HepG2 (cell line): ENCODE measurements at regions not wholly inside any gene's neighbourhood (a gene's known extent, or its start where the extent isn't known, plus 50 kb on each side); places are given as distances from the start of the nearest gene placed in this dataset.

Experiments used
- ATAC-seq: fragments of 200-7000 bp; cut with Tn5 transposase; 3 replicates; pipeline ENCODE4 v1.9.1; 2020; ENCODE audit warnings: mild to moderate bottlenecking, moderate library complexity
- BruUV-seq: library from RNA; stranded (reverse); fragments of 400-500 nt; replicated peaks from 2 replicates; lab custom pipeline; 2021; lab: Mats Ljungman, UMichigan
- CTCF ChIA-PET: fragments of 300-600 bp; formaldehyde crosslinking; extraction: SDS; loops from one replicate; lab custom pipeline; 2021; ENCODE audit warnings: low total read pairs, inconsistent platforms, low intra/inter-chr PET ratio; lab: Yijun Ruan, JAX
- POLR2A ChIA-PET: fragments of 350-600 bp; sonication (Branson Sonifier 250); formaldehyde crosslinking; loops from one replicate; lab custom pipeline; 2020; ENCODE audit warnings: antibody characterized with exemption, inconsistent platforms; lab: Yijun Ruan, JAX
- DNase-seq: peaks from one replicate; pipeline ENCODE4 v3.0.0-alpha.2; 2015; ENCODE audit warnings: low spot score
- FAIRE-seq: peaks from 3 replicates; lab custom pipeline; 2011; peaks lifted over from hg19 to GRCh38; lab: Jason Lieb, UNC
- H2AFZ ChIP-seq: one replicate; pipeline ENCODE4 v1.6.1; 2011; ENCODE audit warnings: low read length, inconsistent platforms
- H3K27ac ChIP-seq: fragments of 300-600 bp; 3 replicates; pipeline ENCODE4 v1.8.0; 2011; ENCODE audit warnings: mixed run types, mild to moderate bottlenecking, mixed read lengths, low read length, inconsistent platforms; ENCODE audit not compliant: insufficient read depth; ENCODE audit errors: extremely low read length
- H3K27me3 ChIP-seq, 2 experiments: fragments of 200-600 bp in 1 of 2; 2 replicates in 1 of 2; 3 replicates in 1 of 2; pipeline versions ENCODE4 v1.6.0 to v1.8.0; 2011; ENCODE audit warnings: low read length in 2 of 2, mild to moderate bottlenecking in 2 of 2, moderate library complexity in 2 of 2, inconsistent platforms in 1 of 2; ENCODE audit not compliant: insufficient read depth in 2 of 2, control insufficient read depth in 1 of 2
- H3K36me3 ChIP-seq, 2 experiments: fragments of 200-600 bp in 1 of 2; replicated peaks in 1 of 2; 2 replicates in 1 of 2; 3 replicates in 1 of 2; pipeline versions ENCODE4 v1.5.1 to v1.8.0; 2011; ENCODE audit warnings: low read length in 2 of 2, inconsistent platforms in 1 of 2; ENCODE audit not compliant: insufficient read depth in 2 of 2, control insufficient read depth in 1 of 2
- H3K4me1 ChIP-seq: 2 replicates; pipeline ENCODE4 v1.5.1; 2012; ENCODE audit warnings: low read length, inconsistent platforms; ENCODE audit not compliant: insufficient read depth
- H3K4me2 ChIP-seq: 2 replicates; pipeline ENCODE4 v1.6.0; 2011; ENCODE audit warnings: low read depth, low read length, inconsistent platforms
- H3K4me3 ChIP-seq, 3 experiments: fragments of 200-600 bp in 1 of 3; sonication (generic), shearing (Covaris generic) in 1 of 3; replicated peaks in 1 of 3; 2 replicates each; pipeline ENCODE4 v1.5.1; 2011 to 2016; ENCODE audit warnings: low read length in 3 of 3, inconsistent platforms in 2 of 3, low read depth in 2 of 3, mild to moderate bottlenecking in 2 of 3, control low read depth in 1 of 3, mixed read lengths in 1 of 3; ENCODE audit not compliant: insufficient read depth in 1 of 3
- H3K79me2 ChIP-seq: one replicate; pipeline ENCODE4 v1.6.1; 2011; ENCODE audit warnings: low read length, inconsistent platforms; ENCODE audit not compliant: insufficient read depth
- H3K9ac ChIP-seq: 2 replicates; pipeline ENCODE4 v1.6.0; 2011; ENCODE audit warnings: mild to moderate bottlenecking, low read depth, low read length, inconsistent platforms; ENCODE audit not compliant: insufficient read depth
- H3K9me3 ChIP-seq: 2 replicates; pipeline ENCODE4 v1.5.1; 2012; ENCODE audit warnings: mild to moderate bottlenecking, low read length
- H4K20me1 ChIP-seq: 2 replicates; pipeline ENCODE4 v1.6.0; 2011; ENCODE audit warnings: inconsistent platforms, mild to moderate bottlenecking, low read length, moderate library complexity; ENCODE audit not compliant: insufficient read depth
- IKZF1 ChIP-seq: fragments of 450-650 bp; IDR thresholded peaks from 2 replicates; pipeline ENCODE4 v1.7.1; 2016
- KLF15 ChIP-seq: sonication (generic); formaldehyde crosslinking; IDR thresholded peaks from 2 replicates; pipeline ENCODE4 v1.8.1; 2023; ENCODE audit warnings: borderline replicate concordance, mild to moderate bottlenecking, inconsistent platforms, missing genetic modification reagents, mixed read lengths
- MED8 ChIP-seq: sonication (generic); formaldehyde crosslinking; IDR thresholded peaks from 2 replicates; pipeline ENCODE4 v1.8.1; 2023; ENCODE audit warnings: mild to moderate bottlenecking, missing genetic modification reagents; ENCODE audit not compliant: insufficient replicate concordance
- NKX3-1 ChIP-seq: sonication (generic); formaldehyde crosslinking; IDR thresholded peaks from 2 replicates; pipeline ENCODE4 v1.5.0; 2020; ENCODE audit warnings: missing genetic modification reagents
- SMC3 ChIP-seq: IDR thresholded peaks from 2 replicates; pipeline ENCODE4 v1.6.1; 2011; ENCODE audit warnings: low read length, improper control_type of control experiment
- SRSF9 ChIP-seq: fragments of 200-400 bp; formaldehyde crosslinking; IDR thresholded peaks from 2 replicates; pipeline ENCODE4 v1.6.1; 2018; ENCODE audit warnings: borderline replicate concordance, mild to moderate bottlenecking, low read depth, low read length; ENCODE audit not compliant: insufficient read depth, poor library complexity, severe bottlenecking
- TOPORS ChIP-seq: sonication (generic); formaldehyde crosslinking; IDR thresholded peaks from 2 replicates; pipeline ENCODE4 v1.8.0; 2023; ENCODE audit warnings: mild to moderate bottlenecking, missing genetic modification reagents
- ZNF878 ChIP-seq: sonication (generic); formaldehyde crosslinking; IDR thresholded peaks from 2 replicates; pipeline ENCODE4 v1.8.1; 2023; ENCODE audit warnings: mild to moderate bottlenecking, missing genetic modification reagents, moderate library complexity
- WGBS: methylation state at CpG from one replicate; pipeline ENCODE4 v1.1.6; 2017; ENCODE audit warnings: low lambda C conversion rate; 5-methylcytosine and 5-hydroxymethylcytosine counted together
- in situ Hi-C: cut with HindIII; loops from 2 replicates; pipeline ENCODE4 v1.10.0; 2017; ENCODE audit warnings: low pct_unique_long_range_greater_than_20kb; ENCODE audit not compliant: extremely low pct_ligation_motif_present
- intact Hi-C: fragments of 100-400 bp; cut with micrococcal nuclease; formaldehyde crosslinking; loops from one replicate; pipeline ENCODE4 v1.10.0; 2022; ENCODE audit not compliant: unreplicated experiment
- TF ChIP-seq, protein P1 (sequence below): sonication (generic); formaldehyde crosslinking; conservative IDR thresholded peaks from 2 replicates; pipeline ENCODE4 v1.8.0; 2022; ENCODE audit warnings: missing genetic modification reagents
- TF ChIP-seq, protein P2 (sequence below): sonication (generic); formaldehyde crosslinking; IDR thresholded peaks from 2 replicates; pipeline ENCODE4 v1.9.0; 2021; ENCODE audit warnings: mild to moderate bottlenecking, missing genetic modification reagents
- TF ChIP-seq, protein P3 (sequence below): sonication (generic); formaldehyde crosslinking; IDR thresholded peaks from 2 replicates; pipeline ENCODE4 v1.5.1; 2020; ENCODE audit warnings: missing genetic modification reagents, mild to moderate bottlenecking, borderline replicate concordance

DNA sequence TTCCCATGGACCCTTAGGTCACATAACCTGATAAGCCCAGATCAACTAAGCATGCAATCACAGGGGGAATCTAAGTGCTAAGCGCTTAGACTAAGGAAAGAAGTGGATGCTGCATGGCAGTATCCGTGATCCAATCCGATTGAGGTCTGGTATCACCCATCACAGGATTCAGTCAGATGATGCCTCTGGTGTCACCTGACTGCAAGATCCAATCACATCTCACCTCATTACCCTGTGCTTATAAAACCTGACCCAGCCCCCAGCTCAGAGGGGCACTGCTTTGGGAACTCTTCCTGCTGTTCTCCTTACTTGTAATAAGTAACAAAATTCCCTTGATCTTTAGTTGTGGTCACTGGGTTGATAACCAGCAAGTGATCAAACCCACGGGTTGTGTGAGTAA lies 84.7 kb upstream of the TMEM168 start:
- no peak for FAIRE-seq
- in situ Hi-C loops = loop anchor here (10.0 kb wide), 1 partner anchor 320 kb away; no protein-coding TSS in a partner anchor

More for the DNA sequence above, 84.7 kb upstream of the TMEM168 start:
- CTCF ChIA-PET = no interaction called here
- WGBS = 97% methylated on average over 4 of the region's 4 CpGs
- no peaks in the 10 kb centered on the region for H3K9me3 ChIP-seq
- no peaks in the 10 kb centered on the region; a peak in 1 of 5 replicates for H3K27me3 ChIP-seq
- no peaks in the 10 kb centered on the region for H4K20me1 ChIP-seq
- POLR2A ChIA-PET = no interaction called here
- no peaks in the 10 kb centered on the region for H3K79me2 ChIP-seq
- H2AFZ ChIP-seq = no peak overlapping the region
- no peak for ATAC-seq
- peaks cover 6% of the 10 kb centered on the region; the same call in 1 of the 2 replicates for H3K4me1 ChIP-seq
- H3K36me3 ChIP-seq = no peaks in the 10 kb centered on the region
- intact Hi-C loops = no loop called here
- H3K9ac ChIP-seq = no peak overlapping the region
- no peak overlapping the region for H3K4me3 ChIP-seq
- no peak for TF ChIP-seq ZNF878 (CRISPR knock-in tag)
- TF ChIP-seq, protein P1, sequence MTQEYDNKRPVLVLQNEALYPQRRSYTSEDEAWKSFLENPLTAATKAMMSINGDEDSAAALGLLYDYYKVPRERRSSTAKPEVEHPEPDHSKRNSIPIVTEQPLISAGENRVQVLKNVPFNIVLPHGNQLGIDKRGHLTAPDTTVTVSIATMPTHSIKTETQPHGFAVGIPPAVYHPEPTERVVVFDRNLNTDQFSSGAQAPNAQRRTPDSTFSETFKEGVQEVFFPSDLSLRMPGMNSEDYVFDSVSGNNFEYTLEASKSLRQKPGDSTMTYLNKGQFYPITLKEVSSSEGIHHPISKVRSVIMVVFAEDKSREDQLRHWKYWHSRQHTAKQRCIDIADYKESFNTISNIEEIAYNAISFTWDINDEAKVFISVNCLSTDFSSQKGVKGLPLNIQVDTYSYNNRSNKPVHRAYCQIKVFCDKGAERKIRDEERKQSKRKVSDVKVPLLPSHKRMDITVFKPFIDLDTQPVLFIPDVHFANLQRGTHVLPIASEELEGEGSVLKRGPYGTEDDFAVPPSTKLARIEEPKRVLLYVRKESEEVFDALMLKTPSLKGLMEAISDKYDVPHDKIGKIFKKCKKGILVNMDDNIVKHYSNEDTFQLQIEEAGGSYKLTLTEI (CRISPR knock-in tag) = no peak
- no peak for TF ChIP-seq TOPORS (CRISPR knock-in tag)
- TF ChIP-seq IKZF1 = no peak
- TF ChIP-seq KLF15 = no peak
- TF ChIP-seq, protein P2, sequence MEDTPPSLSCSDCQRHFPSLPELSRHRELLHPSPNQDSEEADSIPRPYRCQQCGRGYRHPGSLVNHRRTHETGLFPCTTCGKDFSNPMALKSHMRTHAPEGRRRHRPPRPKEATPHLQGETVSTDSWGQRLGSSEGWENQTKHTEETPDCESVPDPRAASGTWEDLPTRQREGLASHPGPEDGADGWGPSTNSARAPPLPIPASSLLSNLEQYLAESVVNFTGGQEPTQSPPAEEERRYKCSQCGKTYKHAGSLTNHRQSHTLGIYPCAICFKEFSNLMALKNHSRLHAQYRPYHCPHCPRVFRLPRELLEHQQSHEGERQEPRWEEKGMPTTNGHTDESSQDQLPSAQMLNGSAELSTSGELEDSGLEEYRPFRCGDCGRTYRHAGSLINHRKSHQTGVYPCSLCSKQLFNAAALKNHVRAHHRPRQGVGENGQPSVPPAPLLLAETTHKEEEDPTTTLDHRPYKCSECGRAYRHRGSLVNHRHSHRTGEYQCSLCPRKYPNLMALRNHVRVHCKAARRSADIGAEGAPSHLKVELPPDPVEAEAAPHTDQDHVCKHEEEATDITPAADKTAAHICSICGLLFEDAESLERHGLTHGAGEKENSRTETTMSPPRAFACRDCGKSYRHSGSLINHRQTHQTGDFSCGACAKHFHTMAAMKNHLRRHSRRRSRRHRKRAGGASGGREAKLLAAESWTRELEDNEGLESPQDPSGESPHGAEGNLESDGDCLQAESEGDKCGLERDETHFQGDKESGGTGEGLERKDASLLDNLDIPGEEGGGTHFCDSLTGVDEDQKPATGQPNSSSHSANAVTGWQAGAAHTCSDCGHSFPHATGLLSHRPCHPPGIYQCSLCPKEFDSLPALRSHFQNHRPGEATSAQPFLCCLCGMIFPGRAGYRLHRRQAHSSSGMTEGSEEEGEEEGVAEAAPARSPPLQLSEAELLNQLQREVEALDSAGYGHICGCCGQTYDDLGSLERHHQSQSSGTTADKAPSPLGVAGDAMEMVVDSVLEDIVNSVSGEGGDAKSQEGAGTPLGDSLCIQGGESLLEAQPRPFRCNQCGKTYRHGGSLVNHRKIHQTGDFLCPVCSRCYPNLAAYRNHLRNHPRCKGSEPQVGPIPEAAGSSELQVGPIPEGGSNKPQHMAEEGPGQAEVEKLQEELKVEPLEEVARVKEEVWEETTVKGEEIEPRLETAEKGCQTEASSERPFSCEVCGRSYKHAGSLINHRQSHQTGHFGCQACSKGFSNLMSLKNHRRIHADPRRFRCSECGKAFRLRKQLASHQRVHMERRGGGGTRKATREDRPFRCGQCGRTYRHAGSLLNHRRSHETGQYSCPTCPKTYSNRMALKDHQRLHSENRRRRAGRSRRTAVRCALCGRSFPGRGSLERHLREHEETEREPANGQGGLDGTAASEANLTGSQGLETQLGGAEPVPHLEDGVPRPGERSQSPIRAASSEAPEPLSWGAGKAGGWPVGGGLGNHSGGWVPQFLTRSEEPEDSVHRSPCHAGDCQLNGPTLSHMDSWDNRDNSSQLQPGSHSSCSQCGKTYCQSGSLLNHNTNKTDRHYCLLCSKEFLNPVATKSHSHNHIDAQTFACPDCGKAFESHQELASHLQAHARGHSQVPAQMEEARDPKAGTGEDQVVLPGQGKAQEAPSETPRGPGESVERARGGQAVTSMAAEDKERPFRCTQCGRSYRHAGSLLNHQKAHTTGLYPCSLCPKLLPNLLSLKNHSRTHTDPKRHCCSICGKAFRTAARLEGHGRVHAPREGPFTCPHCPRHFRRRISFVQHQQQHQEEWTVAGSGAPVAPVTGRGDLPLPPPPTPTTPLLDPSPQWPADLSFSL (CRISPR knock-in tag) = no peak
- no peak for TF ChIP-seq SMC3
- no peak for TF ChIP-seq MED8 (CRISPR knock-in tag)
- TF ChIP-seq SRSF9 = no peak
- no peak for TF ChIP-seq NKX3-1 (CRISPR knock-in tag)
- TF ChIP-seq, protein P3, sequence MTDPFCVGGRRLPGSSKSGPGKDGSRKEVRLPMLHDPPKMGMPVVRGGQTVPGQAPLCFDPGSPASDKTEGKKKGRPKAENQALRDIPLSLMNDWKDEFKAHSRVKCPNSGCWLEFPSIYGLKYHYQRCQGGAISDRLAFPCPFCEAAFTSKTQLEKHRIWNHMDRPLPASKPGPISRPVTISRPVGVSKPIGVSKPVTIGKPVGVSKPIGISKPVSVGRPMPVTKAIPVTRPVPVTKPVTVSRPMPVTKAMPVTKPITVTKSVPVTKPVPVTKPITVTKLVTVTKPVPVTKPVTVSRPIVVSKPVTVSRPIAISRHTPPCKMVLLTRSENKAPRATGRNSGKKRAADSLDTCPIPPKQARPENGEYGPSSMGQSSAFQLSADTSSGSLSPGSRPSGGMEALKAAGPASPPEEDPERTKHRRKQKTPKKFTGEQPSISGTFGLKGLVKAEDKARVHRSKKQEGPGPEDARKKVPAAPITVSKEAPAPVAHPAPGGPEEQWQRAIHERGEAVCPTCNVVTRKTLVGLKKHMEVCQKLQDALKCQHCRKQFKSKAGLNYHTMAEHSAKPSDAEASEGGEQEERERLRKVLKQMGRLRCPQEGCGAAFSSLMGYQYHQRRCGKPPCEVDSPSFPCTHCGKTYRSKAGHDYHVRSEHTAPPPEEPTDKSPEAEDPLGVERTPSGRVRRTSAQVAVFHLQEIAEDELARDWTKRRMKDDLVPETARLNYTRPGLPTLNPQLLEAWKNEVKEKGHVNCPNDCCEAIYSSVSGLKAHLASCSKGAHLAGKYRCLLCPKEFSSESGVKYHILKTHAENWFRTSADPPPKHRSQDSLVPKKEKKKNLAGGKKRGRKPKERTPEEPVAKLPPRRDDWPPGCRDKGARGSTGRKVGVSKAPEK (CRISPR knock-in tag) = no peak
- H3K4me2 ChIP-seq = no peak overlapping the region
- no peak for DNase-seq
- no TSS peak for BruUV-seq
- no peak overlapping the region for H3K27ac ChIP-seq
